K562 (cell line): ENCODE measurements at regions not wholly inside any gene's neighbourhood (a gene's known extent, or its start where the extent isn't known, plus 50 kb on each side); places are given as distances from the start of the nearest gene placed in this dataset.

Experiments
- ATAC-seq: fragments of 200-7000 bp; cut with Tn5 transposase; 3 replicates; pipeline ENCODE4 v1.9.1; 2020; ENCODE audit warnings: moderate library complexity
- BruUV-seq: library from RNA; stranded (reverse); fragments of 400-500 nt; replicated peaks from 2 replicates; lab custom pipeline; 2021; lab: Mats Ljungman, UMichigan
- CTCF ChIA-PET: fragments of 300-600 bp; formaldehyde crosslinking; extraction: SDS; loops from one replicate; lab custom pipeline; 2021; ENCODE audit warnings: low intra/inter-chr PET ratio; lab: Yijun Ruan, JAX
- POLR2A ChIA-PET: fragments of 300-600, 350-650 bp; sonication (Branson Sonifier 250); formaldehyde crosslinking; extraction: SDS; loops from one replicate; lab custom pipeline; 2021; ENCODE audit warnings: antibody characterized with exemption, inconsistent platforms; lab: Yijun Ruan, JAX
- DNase-seq, 4 experiments: peaks; one replicate each; pipeline versions ENCODE4 v3.0.0 to v3.0.0-alpha.2; 2011 to 2018; ENCODE audit warnings: low spot score in 3 of 4, mixed read lengths in 3 of 4; ENCODE audit errors: extremely low read depth in 1 of 4
- FAIRE-seq: peaks from 2 replicates; lab custom pipeline; 2011; peaks lifted over from hg19 to GRCh38; lab: Jason Lieb, UNC
- H2AFZ ChIP-seq: 2 replicates; pipeline ENCODE4 v1.6.0; 2011; ENCODE audit warnings: low read depth, low read length, control low read depth, inconsistent platforms
- H3K27ac ChIP-seq: fragments of 200-600 bp; 3 replicates; pipeline ENCODE4 v1.8.0; 2011; ENCODE audit warnings: low read depth, mild to moderate bottlenecking, control low read depth, inconsistent platforms, low read length, moderate library complexity, mixed read lengths; ENCODE audit errors: extremely low read depth
- H3K27me3 ChIP-seq, 2 experiments: fragments of 300-600 bp in 1 of 2; 2 replicates in 1 of 2; 3 replicates in 1 of 2; pipeline versions ENCODE4 v1.6.0 to v1.8.0; 2011; ENCODE audit warnings: inconsistent platforms in 2 of 2, low read length in 2 of 2, mild to moderate bottlenecking in 1 of 2, mixed read lengths in 1 of 2, moderate library complexity in 1 of 2; ENCODE audit not compliant: control insufficient read depth in 2 of 2, insufficient read depth in 2 of 2
- H3K36me3 ChIP-seq: fragments of 300-600 bp; 3 replicates; pipeline ENCODE4 v1.8.0; 2011; ENCODE audit warnings: mild to moderate bottlenecking, low read length, inconsistent platforms; ENCODE audit not compliant: control insufficient read depth, insufficient read depth
- H3K4me1 ChIP-seq, 2 experiments: fragments of 200-600 bp in 1 of 2; replicated peaks in 1 of 2; 2 replicates in 1 of 2; 3 replicates in 1 of 2; pipeline versions ENCODE4 v1.5.1 to v1.8.0; 2011; ENCODE audit warnings: inconsistent platforms in 2 of 2, low read length in 2 of 2, mild to moderate bottlenecking in 1 of 2, mixed read lengths in 1 of 2, moderate library complexity in 1 of 2; ENCODE audit not compliant: control insufficient read depth in 2 of 2, insufficient read depth in 2 of 2
- H3K4me2 ChIP-seq: 2 replicates; pipeline ENCODE4 v1.6.1; 2011; ENCODE audit warnings: low read length, control low read depth, inconsistent platforms, mixed read lengths; ENCODE audit not compliant: insufficient read depth
- H3K4me3 ChIP-seq: fragments of 200-600 bp; sonication (generic), shearing (Covaris generic); 2 replicates; pipeline ENCODE4 v1.5.1; 2016; ENCODE audit warnings: control low read depth, inconsistent platforms
- H3K79me2 ChIP-seq: fragments of 200-600 bp; 3 replicates; pipeline ENCODE4 v1.8.0; 2011; ENCODE audit warnings: low read length, inconsistent platforms; ENCODE audit not compliant: control insufficient read depth, insufficient read depth
- H3K9ac ChIP-seq, 2 experiments: 2 replicates each; pipeline versions ENCODE4 v1.6.0 to v1.6.1; 2011; ENCODE audit warnings: low read depth in 2 of 2, low read length in 2 of 2, control low read depth in 1 of 2, inconsistent platforms in 1 of 2, mild to moderate bottlenecking in 1 of 2, mixed read lengths in 1 of 2; ENCODE audit not compliant: insufficient read depth in 1 of 2
- H3K9me1 ChIP-seq: one replicate; pipeline ENCODE4 v1.6.0; 2011; ENCODE audit warnings: inconsistent platforms, mild to moderate bottlenecking, low read length, moderate library complexity; ENCODE audit not compliant: control insufficient read depth, insufficient read depth
- H3K9me3 ChIP-seq: replicated peaks from 2 replicates; pipeline ENCODE4 v1.5.1; 2011; ENCODE audit warnings: low read depth, low read length, inconsistent platforms; ENCODE audit not compliant: control insufficient read depth, insufficient read depth
- H4K20me1 ChIP-seq: replicated peaks from 2 replicates; pipeline ENCODE4 v1.6.1; 2011; ENCODE audit warnings: low read length, inconsistent platforms, mixed read lengths; ENCODE audit not compliant: control insufficient read depth, insufficient read depth
- BHLHE40 ChIP-seq: IDR thresholded peaks from 2 replicates; pipeline ENCODE4 v1.6.1; 2011; ENCODE audit warnings: low read length, improper control_type of control experiment
- CCAR2 ChIP-seq: fragments of 200-400 bp; formaldehyde crosslinking; IDR thresholded peaks from 2 replicates; pipeline ENCODE4 v1.6.1; 2017; ENCODE audit warnings: mild to moderate bottlenecking, low read depth, low read length
- FOXA1 ChIP-seq: fragments of 450-650 bp; IDR thresholded peaks from 2 replicates; pipeline ENCODE4 v1.6.1; 2016; ENCODE audit warnings: mild to moderate bottlenecking, borderline replicate concordance
- GATAD2A ChIP-seq: fragments of 450-650 bp; IDR thresholded peaks from 2 replicates; pipeline ENCODE4 v1.6.1; 2017
- HDAC2 ChIP-seq: fragments of 450-650 bp; IDR thresholded peaks from 2 replicates; pipeline ENCODE4 v1.6.1; 2016; ENCODE audit warnings: mild to moderate bottlenecking
- LEF1 ChIP-seq: fragments of 450-650 bp; IDR thresholded peaks from 2 replicates; pipeline ENCODE4 v1.6.1; 2016; ENCODE audit warnings: mild to moderate bottlenecking
- POLR3G ChIP-seq: IDR thresholded peaks from 2 replicates; pipeline ENCODE4 v1.6.1; 2011; ENCODE audit not compliant: insufficient read length, insufficient replicate concordance; ENCODE audit errors: extremely low read depth
- PTRF ChIP-seq: fragments of 450-650 bp; IDR thresholded peaks from 2 replicates; pipeline ENCODE4 v1.6.1; 2016; ENCODE audit warnings: mild to moderate bottlenecking, missing genetic modification characterization, missing compliant biosample characterization
- PYGO2 ChIP-seq: fragments of 450-650 bp; IDR thresholded peaks from 2 replicates; pipeline ENCODE4 v1.6.1; 2016; ENCODE audit warnings: mild to moderate bottlenecking, missing genetic modification characterization, moderate library complexity, missing compliant biosample characterization
- ZBTB1 ChIP-seq: sonication (generic); formaldehyde crosslinking; IDR thresholded peaks from 2 replicates; pipeline ENCODE4 v1.8.1; 2023; ENCODE audit warnings: missing genetic modification reagents, low read depth, mild to moderate bottlenecking, borderline replicate concordance
- ZNF444 ChIP-seq: fragments of 250-450 bp; sonication (Bioruptor Pico); IDR thresholded peaks from 2 replicates; pipeline ENCODE4 v1.4.0; 2020; ENCODE audit warnings: mild to moderate bottlenecking, moderate library complexity
- ZNF507 ChIP-seq: conservative IDR thresholded peaks from 2 replicates; pipeline ENCODE4 v1.6.1; 2017; ENCODE audit warnings: missing genetic modification characterization, missing compliant biosample characterization
- ZSCAN32 ChIP-seq: fragments of 450-650 bp; formaldehyde crosslinking; IDR thresholded peaks from 2 replicates; pipeline ENCODE4 v1.4.0; 2020; ENCODE audit warnings: mild to moderate bottlenecking, moderate library complexity
- WGBS: fragments of 100-300 bp; shearing (Covaris generic); methylation state at CpG from one replicate; pipeline ENCODE4 v1.1.6; 2016; ENCODE audit warnings: low coverage, mixed read lengths; ENCODE audit not compliant: insufficient coverage; ENCODE audit errors: missing lambda C conversion rate; 5-methylcytosine and 5-hydroxymethylcytosine counted together
- in situ Hi-C: fragments of 300-500 bp; cut with MboI; formaldehyde crosslinking; loops from 4 replicates; pipeline ENCODE4 v1.15.0; 2018; ENCODE audit warnings: inconsistent platforms, mixed read lengths
- intact Hi-C: fragments of 100-400 bp; cut with micrococcal nuclease; formaldehyde crosslinking; loops from 2 replicates; pipeline ENCODE4 v1.14.2; 2022

DNA sequence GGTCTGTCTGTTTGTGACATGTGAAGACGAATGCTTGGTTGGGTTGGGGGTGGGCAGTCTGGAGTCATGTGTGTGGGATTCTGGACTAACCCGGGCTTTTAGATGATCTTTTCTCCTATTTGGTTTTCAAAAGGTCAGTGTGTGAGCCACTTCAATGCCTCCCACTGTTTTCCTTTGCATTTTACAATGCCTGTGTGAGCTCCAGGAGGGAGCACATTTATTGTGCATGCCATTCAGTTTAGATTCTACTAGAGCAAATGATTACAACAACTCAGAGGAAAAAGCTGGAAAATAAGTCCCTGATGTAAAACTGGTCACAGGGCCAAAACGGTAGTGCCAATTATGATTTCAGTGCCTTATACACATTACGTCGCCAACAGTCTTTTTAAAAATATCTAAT lies 90.9 kb downstream of the LYPLAL1 start:
- ChIA-PET CTCF (no interaction called here), POLR2A (interaction anchor here (2.3 kb wide), 1 partner anchor 11 kb away, joined by 7 read pairs; no protein-coding TSS in a partner anchor)
- FAIRE-seq (no peak), ATAC-seq (no peak), DNase-seq (no peak)
- H3K9ac ChIP-seq = no peak overlapping the region
- WGBS = 7% methylated on average over 5 of the region's 5 CpGs
- no peaks in the 10 kb centered on the region for H3K4me1 ChIP-seq
- H2AFZ ChIP-seq = no peak overlapping the region
- TF ChIP-seq ZNF444 (CRISPR knock-in tag) (no peak), GATAD2A (no peak), ZNF507 (tag) (no peak), ZSCAN32 (CRISPR knock-in tag) (no peak), BHLHE40 (no peak), CCAR2 (no peak), PTRF (tag) (no peak), HDAC2 (no peak), PYGO2 (tag) (no peak), FOXA1 (no peak), POLR3G (no peak), LEF1 (no peak), ZBTB1 (CRISPR knock-in tag) (no peak)
- H3K27me3 ChIP-seq = no peaks in the 10 kb centered on the region
- no peak overlapping the region for H3K4me3 ChIP-seq
- no peaks in the 10 kb centered on the region for H3K36me3 ChIP-seq
- no peaks in the 10 kb centered on the region for H3K79me2 ChIP-seq
- no peaks in the 10 kb centered on the region for H3K9me3 ChIP-seq
- no peak overlapping the region for H3K4me2 ChIP-seq
- in situ Hi-C loops = no loop called here
- no TSS peak for BruUV-seq
- no peak overlapping the region for H3K27ac ChIP-seq
- H3K9me1 ChIP-seq = no peaks in the 10 kb centered on the region
- intact Hi-C loops = no loop called here
- no peaks in the 10 kb centered on the region for H4K20me1 ChIP-seq
